IMR-90 (cell line): ENCODE measurements at regions not wholly inside any gene's neighbourhood (a gene's known extent, or its start where the extent isn't known, plus 50 kb on each side); places are given as distances from the start of the nearest gene placed in this dataset.

Source experiments
- ATAC-seq: fragments of 200-7000 bp; cut with Tn5 transposase; 2 replicates; pipeline ENCODE4 v1.9.1; 2020; ENCODE audit warnings: low read depth, mild to moderate bottlenecking, moderate library complexity
- BruUV-seq: library from RNA; stranded (reverse); fragments of 400-500 nt; replicated peaks from 2 replicates; lab custom pipeline; 2021; lab: Mats Ljungman, UMichigan
- CTCF ChIA-PET: fragments of 300-600 bp; formaldehyde crosslinking; extraction: SDS; loops from one replicate; lab custom pipeline; 2021; ENCODE audit warnings: antibody characterized with exemption; lab: Yijun Ruan, JAX
- POLR2A ChIA-PET: fragments of 300-600 bp; sonication (Branson Sonifier 250); formaldehyde crosslinking; loops from one replicate; lab custom pipeline; 2022; ENCODE audit warnings: antibody characterized with exemption; ENCODE audit not compliant: unreplicated experiment; lab: Charles Lee
- DNase-seq: peaks from one replicate; pipeline ENCODE4 v3.0.0; 2013
- H2AFZ ChIP-seq: replicated peaks from 2 replicates; pipeline ENCODE3; 2013; ENCODE audit warnings: low read length, mild to moderate bottlenecking; ENCODE audit not compliant: poor library complexity
- H2AK5ac ChIP-seq: 2 replicates; pipeline ENCODE4 v1.6.1; 2013; ENCODE audit warnings: low read depth, low read length, inconsistent platforms
- H2AK9ac ChIP-seq: replicated peaks from 2 replicates; pipeline ENCODE3; 2013; ENCODE audit warnings: mild to moderate bottlenecking, low read depth, low read length, moderate library complexity; ENCODE audit not compliant: poor library complexity
- H2BK120ac ChIP-seq: 2 replicates; pipeline ENCODE4 v1.6.1; 2013; ENCODE audit warnings: low read depth, low read length, inconsistent platforms
- H2BK15ac ChIP-seq: 3 replicates; pipeline ENCODE4 v1.6.1; 2013; ENCODE audit warnings: low read depth, low read length, inconsistent platforms
- H2BK20ac ChIP-seq: 2 replicates; pipeline ENCODE4 v1.6.1; 2013; ENCODE audit warnings: low read depth, mild to moderate bottlenecking, inconsistent platforms, low read length, moderate library complexity
- H2BK5ac ChIP-seq: 2 replicates; pipeline ENCODE4 v1.6.1; 2013; ENCODE audit warnings: mild to moderate bottlenecking, low read depth, low read length, inconsistent platforms; ENCODE audit not compliant: poor library complexity, severe bottlenecking
- H3K14ac ChIP-seq: replicated peaks from 2 replicates; pipeline ENCODE4 v1.6.1; 2013; ENCODE audit warnings: low read depth, low read length, inconsistent platforms
- H3K18ac ChIP-seq: 2 replicates; pipeline ENCODE4 v1.6.1; 2013; ENCODE audit warnings: low read depth, low read length, control low read depth
- H3K23ac ChIP-seq: 2 replicates; pipeline ENCODE4 v1.6.1; 2013; ENCODE audit warnings: low read depth, low read length, inconsistent platforms
- H3K27ac ChIP-seq: 2 replicates; pipeline ENCODE4 v1.5.1; 2013; ENCODE audit warnings: mild to moderate bottlenecking, control low read depth, low read length; ENCODE audit not compliant: insufficient read depth
- H3K27me3 ChIP-seq: 2 replicates; pipeline ENCODE4 v1.6.1; 2013; ENCODE audit warnings: low read length; ENCODE audit not compliant: control insufficient read depth, insufficient read depth
- H3K36me3 ChIP-seq: 2 replicates; pipeline ENCODE4 v1.6.1; 2013; ENCODE audit warnings: low read length, mixed read lengths; ENCODE audit not compliant: control insufficient read depth, insufficient read depth
- H3K4ac ChIP-seq: 2 replicates; pipeline ENCODE4 v1.6.1; 2013; ENCODE audit warnings: low read depth, low read length, inconsistent platforms
- H3K4me1 ChIP-seq: 2 replicates; pipeline ENCODE4 v1.6.1; 2013; ENCODE audit warnings: low read length, mixed read lengths; ENCODE audit not compliant: control insufficient read depth, insufficient read depth
- H3K4me2 ChIP-seq: 2 replicates; pipeline ENCODE4 v1.6.1; 2013; ENCODE audit warnings: low read depth, mild to moderate bottlenecking, control low read depth, low read length, moderate library complexity
- H3K4me3 ChIP-seq: 2 replicates; pipeline ENCODE4 v1.5.1; 2013; ENCODE audit warnings: low read depth, mild to moderate bottlenecking, control low read depth, low read length, moderate library complexity; ENCODE audit not compliant: insufficient read depth
- H3K56ac ChIP-seq: 2 replicates; pipeline ENCODE4 v1.6.1; 2013; ENCODE audit warnings: low read length, inconsistent platforms; ENCODE audit not compliant: insufficient read depth; ENCODE audit errors: extremely low read depth
- H3K79me1 ChIP-seq, 2 experiments: 2 replicates each; pipeline ENCODE4 v1.6.1; 2013; ENCODE audit warnings: low read length in 2 of 2, inconsistent platforms in 1 of 2, low read depth in 1 of 2
- H3K9ac ChIP-seq: 2 replicates; pipeline ENCODE4 v1.6.1; 2013; ENCODE audit warnings: low read depth, low read length, control low read depth
- H3K9me1 ChIP-seq: 2 replicates; pipeline ENCODE4 v1.6.1; 2013; ENCODE audit warnings: low read length, inconsistent platforms; ENCODE audit not compliant: insufficient read depth
- H3K9me3 ChIP-seq: 2 replicates; pipeline ENCODE4 v1.6.1; 2013; ENCODE audit warnings: low read length; ENCODE audit not compliant: control insufficient read depth, insufficient read depth
- H4K20me1 ChIP-seq: 2 replicates; pipeline ENCODE4 v1.6.1; 2013; ENCODE audit warnings: low read length, inconsistent platforms; ENCODE audit not compliant: insufficient read depth
- H4K5ac ChIP-seq: 2 replicates; pipeline ENCODE4 v1.6.1; 2013; ENCODE audit warnings: mild to moderate bottlenecking, low read depth, low read length, control low read depth
- H4K8ac ChIP-seq, 2 experiments: 2 replicates each; pipeline ENCODE4 v1.6.1; 2013; ENCODE audit warnings: low read depth in 2 of 2, low read length in 2 of 2, control low read depth in 1 of 2, inconsistent platforms in 1 of 2
- H4K91ac ChIP-seq: 2 replicates; pipeline ENCODE4 v1.6.1; 2013; ENCODE audit warnings: low read depth, low read length, inconsistent platforms; ENCODE audit not compliant: insufficient read depth
- BHLHE40 ChIP-seq: fragments of 150-350 bp; IDR thresholded peaks from 2 replicates; pipeline ENCODE4 v1.6.1; 2016; ENCODE audit warnings: mild to moderate bottlenecking, low read depth, low read length
- CHD1 ChIP-seq: IDR thresholded peaks from 2 replicates; pipeline ENCODE4 v1.6.1; 2012; ENCODE audit warnings: low read depth, low read length, improper control_type of control experiment
- CTCF ChIP-seq: conservative IDR thresholded peaks from 2 replicates; pipeline ENCODE4 v1.5.1; 2012; ENCODE audit warnings: mild to moderate bottlenecking, low read depth, low read length, improper control_type of control experiment
- ELK1 ChIP-seq: fragments of 150-350 bp; IDR thresholded peaks from 2 replicates; pipeline ENCODE4 v1.6.1; 2016; ENCODE audit warnings: low read depth, mild to moderate bottlenecking, low read length, moderate library complexity, borderline replicate concordance
- FOS ChIP-seq: fragments of 150-350 bp; IDR thresholded peaks from 2 replicates; pipeline ENCODE4 v1.6.1; 2016; ENCODE audit warnings: low read depth, low read length
- MAFK ChIP-seq: IDR thresholded peaks from 2 replicates; pipeline ENCODE4 v1.6.1; 2012; ENCODE audit warnings: low read depth, low read length, improper control_type of control experiment
- MXI1 ChIP-seq: IDR thresholded peaks from 2 replicates; pipeline ENCODE4 v1.6.1; 2012; ENCODE audit warnings: low read depth, mild to moderate bottlenecking, low read length, moderate library complexity, borderline replicate concordance
- POLR2A ChIP-seq: IDR thresholded peaks from 2 replicates; pipeline ENCODE4 v1.6.1; 2012; ENCODE audit warnings: mild to moderate bottlenecking, low read depth, low read length
- RAD21 ChIP-seq: IDR thresholded peaks from 2 replicates; pipeline ENCODE4 v1.6.1; 2012; ENCODE audit warnings: low read length, improper control_type of control experiment
- RCOR1 ChIP-seq: IDR thresholded peaks from 2 replicates; pipeline ENCODE4 v1.6.1; 2012; ENCODE audit warnings: mild to moderate bottlenecking, low read length, improper control_type of control experiment; ENCODE audit not compliant: insufficient replicate concordance
- RFX5 ChIP-seq: IDR thresholded peaks from 2 replicates; pipeline ENCODE4 v1.8.0; 2012; ENCODE audit warnings: low read depth, mild to moderate bottlenecking, low read length, moderate library complexity
- SMC3 ChIP-seq: fragments of 150-350 bp; IDR thresholded peaks from 2 replicates; pipeline ENCODE4 v1.6.1; 2016; ENCODE audit warnings: low read depth, mild to moderate bottlenecking, antibody characterized with exemption, low read length, moderate library complexity
- WGBS, 2 experiments: methylation state at CpG; one replicate each; pipeline versions ENCODE4 v1.1.5 to v1.1.7; 2013; ENCODE audit warnings: missing lambda C conversion rate in 2 of 2; ENCODE audit not compliant: insufficient read length in 1 of 2; ENCODE audit errors: extremely low coverage in 2 of 2; 5-methylcytosine and 5-hydroxymethylcytosine counted together
- dilution Hi-C: fragments of 300-500 bp; cut with HindIII; formaldehyde crosslinking; loops from one replicate; pipeline ENCODE4 v1.14.3; 2018; ENCODE audit warnings: low sequenced_read_pairs; ENCODE audit not compliant: unreplicated experiment
- in situ Hi-C: fragments of 300-500 bp; cut with MboI; formaldehyde crosslinking; loops from 3 replicates; pipeline ENCODE4 v1.14.3; 2019; ENCODE audit warnings: low sequenced_read_pairs, inconsistent platforms, mixed read lengths
- intact Hi-C: fragments of 100-400 bp; cut with micrococcal nuclease; formaldehyde crosslinking; loops from 2 replicates; pipeline ENCODE4 v1.10.0; 2022

- TF ChIP-seq RCOR1 = no peak
- TF ChIP-seq SMC3 = no peak
- no peak for TF ChIP-seq POLR2A
- no peak for TF ChIP-seq FOS
- TF ChIP-seq RAD21 = no peak
- TF ChIP-seq MXI1 = no peak
- no peak for TF ChIP-seq CHD1
- no peak for TF ChIP-seq BHLHE40
- no peak for TF ChIP-seq ELK1
- TF ChIP-seq MAFK = no peak
- TF ChIP-seq RFX5 = no peak
- no peak for TF ChIP-seq CTCF
- H3K27ac ChIP-seq = no peak overlapping the region
- no CpG with 5 or more reads among the region's 7 CpGs for WGBS, 2 experiments
- no peak overlapping the region for H3K4me3 ChIP-seq
- no peak overlapping the region for H2AK9ac ChIP-seq
- H3K36me3 ChIP-seq = no peaks in the 10 kb centered on the region
- no peak overlapping the region; the same call in 1 of the 2 replicates for H3K23ac ChIP-seq
- H3K9me3 ChIP-seq = no peaks in the 10 kb centered on the region
- H3K4ac ChIP-seq = peak overlapping the region; percentile 67
- no peaks in the 10 kb centered on the region for H3K9me1 ChIP-seq
- dilution Hi-C loops (no loop called here), intact Hi-C loops (no loop called here), in situ Hi-C loops (no loop called here)
- BruUV-seq = no TSS peak
- H2BK5ac ChIP-seq = no peak overlapping the region
- H2AK5ac ChIP-seq = no peak overlapping the region
- no peak for DNase-seq
- H2BK15ac ChIP-seq = no peak overlapping the region
- no peak overlapping the region for H3K56ac ChIP-seq
- ATAC-seq = no peak; the same call in 1 of the 2 replicates
- POLR2A ChIA-PET = no interaction called here
- CTCF ChIA-PET = interaction anchor here (0.7 kb wide), 1 partner anchor 47 kb away, joined by 3 read pairs; no protein-coding TSS in a partner anchor
- H3K18ac ChIP-seq = no peak overlapping the region
- H2BK20ac ChIP-seq = peak overlapping the region; percentile 53; the same call in 1 of the 2 replicates
- H3K4me1 ChIP-seq = peaks cover 2% of the 10 kb centered on the region; the same call in 1 of the 2 replicates
- H4K91ac ChIP-seq = no peak overlapping the region
- H3K14ac ChIP-seq = no peak overlapping the region
- H4K5ac ChIP-seq = no peak overlapping the region; the same call in 1 of the 2 replicates
- no peaks in the 10 kb centered on the region for H4K20me1 ChIP-seq
- no peak overlapping the region for H4K8ac ChIP-seq
- no peak overlapping the region for H3K9ac ChIP-seq
- H2BK120ac ChIP-seq = peak overlapping the region; percentile 17; the same call in 1 of the 2 replicates
- H3K79me1 ChIP-seq = no peaks in the 10 kb centered on the region
- no peak overlapping the region for H2AFZ ChIP-seq
- H3K4me2 ChIP-seq = no peak overlapping the region
- peaks cover 2% of the 10 kb centered on the region; the same call in 1 of the 2 replicates for H3K27me3 ChIP-seq
These were observed 197.9 kb upstream of the FOXQ1 start for GRCh38 chr6:1113916-1114540.
